Fibroblast of villous mesenchyme (primary cell): ENCODE measurements at regions not wholly inside any gene's neighbourhood (a gene's known extent, or its start where the extent isn't known, plus 50 kb on each side); places are given as distances from the start of the nearest gene placed in this dataset.
A peak's percentile ranks its signal among the peaks of the same experiment; 100 is the strongest.

ENCODE experiments used
- DNase-seq: peaks from one replicate; pipeline ENCODE4 v3.0.0-alpha.2; 2010; ENCODE audit warnings: low read depth
- H3K4me3 ChIP-seq: 2 replicates; pipeline ENCODE4 v1.5.1; 2011; ENCODE audit warnings: low read depth, mild to moderate bottlenecking, low read length
- TF ChIP-seq, protein P1 (sequence below): IDR thresholded peaks from 2 replicates; pipeline ENCODE4 v1.5.1; 2012; ENCODE audit warnings: low read depth, mild to moderate bottlenecking, low read length; ENCODE audit not compliant: insufficient read depth

DNA sequence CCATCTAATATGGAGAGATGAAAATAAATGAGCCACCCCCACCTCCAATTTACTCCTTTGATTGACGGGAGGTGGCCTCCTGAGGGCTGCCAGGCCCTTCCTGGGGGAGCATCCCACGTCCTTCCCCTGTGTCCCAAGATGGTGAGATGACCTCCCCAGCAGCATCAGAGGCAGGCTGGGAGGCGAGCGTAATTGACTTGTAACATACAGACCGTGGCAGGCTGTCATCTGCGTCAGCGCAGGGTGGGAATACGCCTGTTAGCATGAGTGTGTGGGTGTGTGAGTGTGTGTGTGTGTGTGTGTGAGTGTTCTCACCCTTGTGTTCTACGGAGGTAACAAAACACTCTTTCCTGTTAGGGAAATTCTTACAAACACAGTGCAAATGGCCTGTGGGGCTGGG is 156.9 kb upstream of the CIBAR2 start:
- TF ChIP-seq, protein P1, sequence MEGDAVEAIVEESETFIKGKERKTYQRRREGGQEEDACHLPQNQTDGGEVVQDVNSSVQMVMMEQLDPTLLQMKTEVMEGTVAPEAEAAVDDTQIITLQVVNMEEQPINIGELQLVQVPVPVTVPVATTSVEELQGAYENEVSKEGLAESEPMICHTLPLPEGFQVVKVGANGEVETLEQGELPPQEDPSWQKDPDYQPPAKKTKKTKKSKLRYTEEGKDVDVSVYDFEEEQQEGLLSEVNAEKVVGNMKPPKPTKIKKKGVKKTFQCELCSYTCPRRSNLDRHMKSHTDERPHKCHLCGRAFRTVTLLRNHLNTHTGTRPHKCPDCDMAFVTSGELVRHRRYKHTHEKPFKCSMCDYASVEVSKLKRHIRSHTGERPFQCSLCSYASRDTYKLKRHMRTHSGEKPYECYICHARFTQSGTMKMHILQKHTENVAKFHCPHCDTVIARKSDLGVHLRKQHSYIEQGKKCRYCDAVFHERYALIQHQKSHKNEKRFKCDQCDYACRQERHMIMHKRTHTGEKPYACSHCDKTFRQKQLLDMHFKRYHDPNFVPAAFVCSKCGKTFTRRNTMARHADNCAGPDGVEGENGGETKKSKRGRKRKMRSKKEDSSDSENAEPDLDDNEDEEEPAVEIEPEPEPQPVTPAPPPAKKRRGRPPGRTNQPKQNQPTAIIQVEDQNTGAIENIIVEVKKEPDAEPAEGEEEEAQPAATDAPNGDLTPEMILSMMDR, result no peak
- no peak overlapping the region for H3K4me3 ChIP-seq
- DNase-seq, result no peak

- DNase-seq, result no peak
- TF ChIP-seq, protein P1, result no peak
- no peak overlapping the region for H3K4me3 ChIP-seq
These were observed 158.1 kb upstream of the CIBAR2 start for GRCh38 chr16:85270374-85270773.

DNA sequence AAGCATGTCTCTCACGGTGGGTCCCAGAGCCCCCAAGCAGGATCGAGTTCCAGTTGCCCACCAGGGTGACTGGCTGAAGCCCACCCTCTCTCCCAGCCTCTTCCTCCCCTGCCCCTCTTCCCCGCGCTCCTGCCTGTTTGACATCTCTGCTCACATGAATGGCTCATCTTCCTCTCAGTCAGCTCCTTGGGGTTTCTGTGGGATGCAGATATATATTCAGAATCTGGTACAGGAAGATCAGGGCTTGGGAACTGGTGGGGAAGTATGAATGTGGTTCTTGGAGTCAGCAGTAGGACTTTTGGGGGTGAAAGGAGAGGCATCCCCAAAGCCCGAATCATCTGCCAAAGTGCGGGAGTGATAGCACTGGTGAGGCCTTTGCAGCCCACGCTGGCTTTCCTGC is 158.9 kb upstream of the CIBAR2 start:
- TF ChIP-seq, protein P1, result no peak
- H3K4me3 ChIP-seq, result no peak overlapping the region
- DNase-seq, result no peak

- H3K4me3 ChIP-seq, result no peak overlapping the region
- TF ChIP-seq, protein P1, result no peak
- DNase-seq, result no peak
These were observed 161.0 kb upstream of the CIBAR2 start for GRCh38 chr16:85273293-85273692.

- no peak overlapping the region for H3K4me3 ChIP-seq
- TF ChIP-seq, protein P1, result no peak
- DNase-seq, result no peak
These were observed 162.2 kb upstream of the CIBAR2 start for GRCh38 chr16:85274501-85274900.

GRCh38 chr16:85274924-85275323 is 162.7 kb upstream of the CIBAR2 start:
- DNase-seq, result peak; percentile 23
- TF ChIP-seq, protein P1, result no peak
- H3K4me3 ChIP-seq, result no peak overlapping the region

DNA sequence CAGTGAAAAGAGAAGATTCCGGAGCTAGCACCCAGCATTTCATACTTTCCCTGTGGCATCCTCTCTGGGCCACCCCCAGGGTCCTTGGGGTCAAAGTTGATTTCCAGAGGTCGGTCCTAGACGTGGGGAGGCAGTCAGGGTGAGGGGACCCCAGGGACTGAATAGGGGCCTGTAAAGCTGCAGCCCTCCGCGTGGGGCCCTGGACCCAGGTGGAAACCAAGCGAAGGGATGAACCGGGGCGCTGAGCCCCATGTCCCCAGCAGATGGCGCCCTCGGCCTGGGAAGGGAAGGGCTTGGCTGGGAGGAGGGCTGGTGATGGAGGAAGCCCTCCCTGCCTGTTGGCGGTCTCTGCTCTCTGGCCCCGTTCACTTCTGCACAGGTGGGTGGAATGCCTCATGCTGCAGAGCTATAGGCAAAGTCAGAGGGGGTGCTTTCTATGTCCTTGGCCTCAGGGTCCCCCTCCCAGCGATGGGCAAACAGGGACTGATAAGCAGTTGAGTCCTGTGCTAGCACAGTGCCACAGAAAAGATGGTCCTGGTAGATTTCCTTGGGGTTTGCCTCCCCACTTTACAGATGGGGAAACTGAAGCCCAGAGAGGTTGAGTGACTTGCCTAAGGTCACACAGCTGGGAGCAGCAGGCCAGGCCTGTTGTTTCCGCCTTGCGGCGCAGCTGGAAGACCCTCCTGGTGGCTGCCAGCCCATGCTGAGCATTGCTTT is 163.4 kb upstream of the CIBAR2 start:
- no peak overlapping the region for H3K4me3 ChIP-seq
- TF ChIP-seq, protein P1, result peak; percentile 92
- peak; percentile 50 for DNase-seq
